ENCODE measurements at regions not wholly inside any gene's neighbourhood (a gene's known extent, or its start where the extent isn't known, plus 50 kb on each side); places are given as distances from the start of the nearest gene placed in this dataset.

DNA sequence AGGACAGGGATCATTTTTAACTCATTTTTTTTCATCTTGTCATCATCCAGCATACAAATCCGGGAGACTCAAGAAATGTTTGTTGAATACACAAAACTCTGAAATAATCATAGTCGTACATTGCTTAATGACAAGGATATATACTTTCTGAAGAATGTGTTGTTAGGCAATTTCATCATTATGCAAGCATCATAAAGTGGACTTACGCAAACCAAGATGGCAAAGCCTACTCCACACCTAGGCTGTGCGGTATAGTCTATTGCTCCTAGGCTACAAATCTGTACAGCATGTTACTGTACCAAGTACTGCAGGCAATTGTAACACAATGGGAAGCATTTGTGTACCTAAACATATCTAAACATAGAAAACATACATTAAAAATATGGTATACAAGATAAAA lies 264.1 kb downstream of the TSHZ3 start:
- DNase-seq (ENCODE audit: low spot score): no peak
- in situ Hi-C loops (cut with MboI; ENCODE audit: low pct_unique_long_range_greater_than_20kb, low sequenced_read_pairs, unreplicated experiment): no loop called here
- no peak for TF ChIP-seq CTCF (IDR thresholded peaks at IDR 0.05; ENCODE audit: extremely low read depth, insufficient read depth, missing control alignments)

DNA sequence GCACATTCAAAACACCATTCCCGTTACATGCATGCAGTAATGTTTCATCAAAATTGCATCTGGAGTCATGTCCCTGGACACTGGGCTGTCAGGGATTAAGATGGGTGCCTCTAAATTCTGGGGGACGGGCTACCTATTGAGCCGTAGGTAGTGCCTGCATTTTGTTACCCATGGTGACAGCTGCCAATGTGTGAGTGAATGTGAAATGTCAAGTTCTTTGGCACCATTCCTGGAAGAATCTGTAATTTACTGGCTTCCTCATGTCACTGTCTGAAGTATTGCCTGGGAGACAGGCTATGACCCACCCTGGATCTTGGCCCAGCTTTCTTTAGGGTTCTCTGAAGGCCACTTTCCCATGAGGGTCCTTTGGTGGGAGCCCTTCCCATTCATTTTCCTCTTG lies 266.1 kb downstream of the TSHZ3 start:
- no peak for DNase-seq (ENCODE audit: low spot score)
- in situ Hi-C loops (cut with MboI; ENCODE audit: low pct_unique_long_range_greater_than_20kb, low sequenced_read_pairs, unreplicated experiment): no loop called here
- TF ChIP-seq CTCF (IDR thresholded peaks at IDR 0.05; ENCODE audit: extremely low read depth, insufficient read depth, missing control alignments): no peak

GRCh38 chr19:31075146-31075655 lies 274.0 kb downstream of the TSHZ3 start:
- DNase-seq (ENCODE audit: low spot score): no peak
- in situ Hi-C loops (cut with MboI; ENCODE audit: low pct_unique_long_range_greater_than_20kb, low sequenced_read_pairs, unreplicated experiment): no loop called here
- TF ChIP-seq CTCF (IDR thresholded peaks at IDR 0.05; ENCODE audit: extremely low read depth, insufficient read depth, missing control alignments): no peak

DNA sequence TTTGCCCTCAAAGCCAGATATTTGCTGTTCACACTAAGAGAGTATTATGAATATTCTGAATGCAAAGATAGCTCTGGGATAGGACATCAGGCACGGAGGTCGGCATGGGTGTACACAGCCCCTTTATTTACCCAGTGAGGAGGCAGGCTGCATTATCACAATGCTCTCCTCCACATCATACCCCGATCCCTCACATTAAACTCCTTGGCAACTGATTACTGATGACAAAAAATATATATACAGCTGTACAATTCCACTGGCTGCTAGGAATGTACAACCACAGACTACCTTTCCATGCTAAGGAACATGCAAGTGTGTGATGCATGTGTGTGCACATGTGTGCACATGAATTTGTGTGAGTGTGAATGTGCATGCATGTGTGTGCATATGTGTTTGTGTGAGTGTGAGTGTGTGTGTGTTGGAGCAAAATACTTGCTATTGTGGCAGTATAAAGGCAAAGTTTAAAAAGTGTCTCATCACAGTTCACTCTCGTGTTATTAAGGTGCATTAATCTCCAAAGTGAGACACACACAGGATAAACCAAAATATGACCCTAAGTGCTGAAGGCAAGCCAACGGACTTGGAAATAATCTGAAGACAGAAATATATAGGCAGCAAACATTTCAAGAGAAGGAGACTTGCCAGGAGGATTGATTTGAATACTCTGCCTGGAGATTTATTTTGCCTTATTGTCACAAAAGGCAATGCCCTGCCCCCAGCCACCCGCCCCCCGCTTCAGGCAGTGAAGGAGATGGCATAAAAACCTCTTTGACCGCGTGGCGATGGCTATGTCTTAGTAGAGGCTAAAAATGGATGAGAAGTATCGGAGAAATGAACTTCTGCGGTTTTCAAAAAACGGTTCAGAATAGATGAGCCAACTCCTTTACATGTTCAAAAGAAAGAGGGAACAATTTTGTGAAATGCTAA lies 274.8 kb downstream of the TSHZ3 start:
- in situ Hi-C loops (cut with MboI; ENCODE audit: low pct_unique_long_range_greater_than_20kb, low sequenced_read_pairs, unreplicated experiment): no loop called here
- DNase-seq (ENCODE audit: low spot score): no peak
- no peak for TF ChIP-seq CTCF (IDR thresholded peaks at IDR 0.05; ENCODE audit: extremely low read depth, insufficient read depth, missing control alignments)

GRCh38 chr19:31073485-31074198 lies 275.6 kb downstream of the TSHZ3 start:
- no peak for TF ChIP-seq CTCF (IDR thresholded peaks at IDR 0.05; ENCODE audit: extremely low read depth, insufficient read depth, missing control alignments)
- DNase-seq (ENCODE audit: low spot score): no peak
- in situ Hi-C loops (cut with MboI; ENCODE audit: low pct_unique_long_range_greater_than_20kb, low sequenced_read_pairs, unreplicated experiment): no loop called here

GRCh38 chr19:31072451-31072850 lies 276.8 kb downstream of the TSHZ3 start:
- no peak for TF ChIP-seq CTCF (IDR thresholded peaks at IDR 0.05; ENCODE audit: extremely low read depth, insufficient read depth, missing control alignments)
- DNase-seq (ENCODE audit: low spot score): no peak
- in situ Hi-C loops (cut with MboI; ENCODE audit: low pct_unique_long_range_greater_than_20kb, low sequenced_read_pairs, unreplicated experiment): no loop called here
